H1 (cell line): ENCODE measurements at regions not wholly inside any gene's neighbourhood (a gene's known extent, or its start where the extent isn't known, plus 50 kb on each side); places are given as distances from the start of the nearest gene placed in this dataset.

Experiments
- CTCF ChIA-PET: fragments of 300-600 bp; sonication (Branson Sonifier 250); formaldehyde crosslinking; loops from one replicate; lab custom pipeline; 2021; ENCODE audit not compliant: partially characterized antibody; lab: Charles Lee
- POLR2A ChIA-PET: fragments of 300-600 bp; sonication (Branson Sonifier 250); formaldehyde crosslinking; loops from one replicate; lab custom pipeline; 2021; ENCODE audit warnings: inconsistent platforms; ENCODE audit not compliant: partially characterized antibody; lab: Charles Lee
- DNase-seq, 2 experiments: peaks; one replicate each; pipeline versions ENCODE4 v3.0.0 to v3.0.0-alpha.2; 2010 to 2022; ENCODE audit warnings: low spot score in 2 of 2, low read depth in 1 of 2, mixed read lengths in 1 of 2
- FAIRE-seq: peaks from 2 replicates; lab custom pipeline; 2011; peaks lifted over from hg19 to GRCh38; lab: Jason Lieb, UNC
- H2AFZ ChIP-seq: 2 replicates; pipeline ENCODE4 v1.8.1; 2012; ENCODE audit warnings: low read length, inconsistent platforms
- H2AK5ac ChIP-seq: 2 replicates; pipeline ENCODE4 v1.6.1; 2013; ENCODE audit warnings: low read depth, low read length
- H2BK120ac ChIP-seq: replicated peaks from 2 replicates; pipeline ENCODE3; 2013; ENCODE audit warnings: low read depth, low read length, inconsistent platforms
- H2BK12ac ChIP-seq: 2 replicates; pipeline ENCODE4 v1.6.1; 2013; ENCODE audit warnings: low read depth, low read length
- H2BK15ac ChIP-seq: 2 replicates; pipeline ENCODE4 v1.6.1; 2013; ENCODE audit warnings: low read length
- H2BK20ac ChIP-seq: 2 replicates; pipeline ENCODE4 v1.6.1; 2013; ENCODE audit warnings: low read length
- H2BK5ac ChIP-seq: 2 replicates; pipeline ENCODE4 v1.6.1; 2013; ENCODE audit warnings: low read depth, low read length
- H3K14ac ChIP-seq: 2 replicates; pipeline ENCODE4 v1.6.1; 2013; ENCODE audit warnings: inconsistent platforms; ENCODE audit not compliant: insufficient read length
- H3K18ac ChIP-seq: 2 replicates; pipeline ENCODE4 v1.6.1; 2013; ENCODE audit warnings: low read length; ENCODE audit errors: extremely low read depth
- H3K23ac ChIP-seq: 2 replicates; pipeline ENCODE4 v1.6.1; 2013; ENCODE audit warnings: inconsistent platforms; ENCODE audit not compliant: insufficient read length
- H3K23me2 ChIP-seq: 2 replicates; pipeline ENCODE4 v1.6.1; 2013; ENCODE audit warnings: low read depth, low read length
- H3K27ac ChIP-seq: 2 replicates; pipeline ENCODE4 v1.6.1; 2011; ENCODE audit warnings: low read depth, low read length, inconsistent platforms
- H3K27me3 ChIP-seq, 4 experiments: replicated peaks in 1 of 4; 1 replicate in 1 of 4; 2 replicates in 3 of 4; pipeline versions ENCODE4 v1.6.1 to v1.8.1; 2011 to 2013; ENCODE audit warnings: low read length in 3 of 4, mild to moderate bottlenecking in 3 of 4, inconsistent platforms in 2 of 4, mixed read lengths in 2 of 4, moderate library complexity in 1 of 4; ENCODE audit not compliant: control insufficient read depth in 3 of 4, insufficient read depth in 3 of 4; ENCODE audit errors: extremely low read depth in 1 of 4
- H3K36me3 ChIP-seq, 4 experiments: 2 replicates each; pipeline versions ENCODE4 v1.6.1 to v1.8.1; 2011 to 2013; ENCODE audit warnings: mild to moderate bottlenecking in 4 of 4, low read length in 3 of 4, moderate library complexity in 2 of 4, control low read depth in 1 of 4, inconsistent platforms in 1 of 4; ENCODE audit not compliant: insufficient read depth in 4 of 4, control insufficient read depth in 2 of 4
- H3K4ac ChIP-seq: replicated peaks from 2 replicates; pipeline ENCODE3; 2013; ENCODE audit warnings: low read length, low read depth, mixed read lengths, inconsistent platforms; ENCODE audit not compliant: insufficient read length
- H3K4me1 ChIP-seq, 4 experiments: replicated peaks in 1 of 4; 1 replicate in 1 of 4; 2 replicates in 3 of 4; pipeline versions ENCODE4 v1.6.1 to v1.8.1; 2011 to 2013; ENCODE audit warnings: low read length in 3 of 4, inconsistent platforms in 2 of 4, mixed read lengths in 1 of 4; ENCODE audit not compliant: insufficient read depth in 4 of 4, control insufficient read depth in 3 of 4
- H3K4me2 ChIP-seq, 2 experiments: 2 replicates each; pipeline versions ENCODE4 v1.6.1 to v1.8.1; 2011 to 2013; ENCODE audit warnings: low read depth in 2 of 2, low read length in 2 of 2, control low read depth in 1 of 2, inconsistent platforms in 1 of 2, mild to moderate bottlenecking in 1 of 2; ENCODE audit not compliant: insufficient read depth in 1 of 2
- H3K4me3 ChIP-seq, 4 experiments: fragments of 200-600, 300-600 bp in 1 of 4; sonication (generic), shearing (Covaris generic), sonication (Bioruptor Twin) in 1 of 4; 2 replicates each; pipeline versions ENCODE4 v1.5.1 to v1.8.1; 2011 to 2016; ENCODE audit warnings: low read length in 4 of 4, low read depth in 3 of 4, control low read depth in 2 of 4, inconsistent platforms in 2 of 4, mild to moderate bottlenecking in 2 of 4, mixed read lengths in 1 of 4, moderate library complexity in 1 of 4; ENCODE audit not compliant: insufficient read depth in 2 of 4; ENCODE audit errors: extremely low read depth in 1 of 4
- H3K56ac ChIP-seq: replicated peaks from 2 replicates; pipeline ENCODE3; 2013; ENCODE audit warnings: low read depth, mild to moderate bottlenecking, mixed read lengths, low read length, inconsistent platforms; ENCODE audit not compliant: insufficient read length
- H3K79me1 ChIP-seq: 2 replicates; pipeline ENCODE4 v1.6.1; 2013; ENCODE audit warnings: low read depth, low read length, control low read depth
- H3K79me2 ChIP-seq, 2 experiments: 2 replicates each; pipeline versions ENCODE4 v1.6.1 to v1.8.1; 2012 to 2013; ENCODE audit warnings: low read length in 2 of 2, mild to moderate bottlenecking in 2 of 2, inconsistent platforms in 1 of 2; ENCODE audit not compliant: insufficient read depth in 2 of 2, control insufficient read depth in 1 of 2
- H3K9ac ChIP-seq, 4 experiments: replicated peaks in 1 of 4; 1 replicate in 1 of 4; 2 replicates in 3 of 4; pipeline versions ENCODE4 v1.6.1 to v1.8.1; 2011 to 2013; ENCODE audit warnings: low read depth in 3 of 4, low read length in 3 of 4, control low read depth in 2 of 4, mild to moderate bottlenecking in 2 of 4, moderate library complexity in 2 of 4, inconsistent platforms in 1 of 4; ENCODE audit errors: extremely low read depth in 1 of 4
- H3K9me3 ChIP-seq, 2 experiments: 2 replicates each; pipeline versions ENCODE4 v1.6.1 to v1.8.1; 2012 to 2013; ENCODE audit warnings: mild to moderate bottlenecking in 2 of 2, moderate library complexity in 2 of 2, control low read depth in 1 of 2, inconsistent platforms in 1 of 2, low read depth in 1 of 2, low read length in 1 of 2, mixed read lengths in 1 of 2; ENCODE audit not compliant: insufficient read depth in 2 of 2
- H4K20me1 ChIP-seq, 2 experiments: replicated peaks in 1 of 2; 2 replicates each; pipeline versions ENCODE3 to v1.8.1; 2011 to 2013; ENCODE audit warnings: inconsistent platforms in 2 of 2, low read length in 2 of 2, mild to moderate bottlenecking in 1 of 2; ENCODE audit not compliant: insufficient read depth in 2 of 2, control insufficient read depth in 1 of 2
- H4K5ac ChIP-seq: 2 replicates; pipeline ENCODE4 v1.6.1; 2013; ENCODE audit warnings: low read length, low read depth, mixed read lengths, inconsistent platforms; ENCODE audit not compliant: insufficient read length
- H4K8ac ChIP-seq: 2 replicates; pipeline ENCODE4 v1.8.0; 2013; ENCODE audit warnings: mild to moderate bottlenecking, moderate library complexity, low read length, inconsistent platforms; ENCODE audit not compliant: insufficient read depth; ENCODE audit errors: extremely low read depth
- H4K91ac ChIP-seq: replicated peaks from 2 replicates; pipeline ENCODE3; 2013; ENCODE audit warnings: low read length, mixed read lengths, inconsistent platforms; ENCODE audit not compliant: insufficient read length
- ASH2L ChIP-seq: fragments of 200-600, 300-600 bp; sonication (generic); IDR thresholded peaks from one replicate; pipeline ENCODE4 v1.7.1; 2017; ENCODE audit warnings: low read length
- ATF2 ChIP-seq: IDR thresholded peaks from 2 replicates; pipeline ENCODE4 v1.6.1; 2012; ENCODE audit warnings: low read length, inconsistent platforms
- BRCA1 ChIP-seq: IDR thresholded peaks from 2 replicates; pipeline ENCODE4 v1.6.1; 2012; ENCODE audit warnings: low read depth, low read length, improper control_type of control experiment
- CREB1 ChIP-seq: IDR thresholded peaks from 2 replicates; pipeline ENCODE4 v1.6.1; 2012; ENCODE audit warnings: inconsistent platforms
- FOSL1 ChIP-seq: IDR thresholded peaks from 2 replicates; pipeline ENCODE4 v1.6.1; 2011; ENCODE audit warnings: mild to moderate bottlenecking, low read depth, low read length, moderate library complexity; ENCODE audit not compliant: insufficient read depth
- HDAC2 ChIP-seq, 2 experiments: fragments of 300-600 bp in 1 of 2; sonication (generic) in 1 of 2; IDR thresholded peaks; 2 replicates each; pipeline ENCODE4 v1.6.1; 2011 to 2012; ENCODE audit warnings: low read depth in 2 of 2, low read length in 2 of 2, mild to moderate bottlenecking in 2 of 2, moderate library complexity in 2 of 2, borderline replicate concordance in 1 of 2, inconsistent platforms in 1 of 2
- KDM1A ChIP-seq: fragments of 200-600, 300-600 bp; sonication (generic); IDR thresholded peaks from 2 replicates; pipeline ENCODE4 v1.7.1; 2016; ENCODE audit warnings: mild to moderate bottlenecking, low read length, borderline replicate concordance
- KDM5A ChIP-seq: fragments of 200-600 bp; IDR thresholded peaks from 2 replicates; pipeline ENCODE4 v1.7.1; 2012; ENCODE audit warnings: mild to moderate bottlenecking, low read length, inconsistent platforms, mixed read lengths
- PHF8 ChIP-seq: fragments of 200-600 bp; sonication (generic); conservative IDR thresholded peaks from 2 replicates; pipeline ENCODE4 v1.7.1; 2012; ENCODE audit warnings: low read depth, mild to moderate bottlenecking, inconsistent platforms, low read length, moderate library complexity
- RXRA ChIP-seq: IDR thresholded peaks from 2 replicates; pipeline ENCODE4 v1.6.1; 2011; ENCODE audit warnings: low read depth, mild to moderate bottlenecking, low read length, moderate library complexity; ENCODE audit not compliant: insufficient read depth
- SIX5 ChIP-seq: IDR thresholded peaks from 2 replicates; pipeline ENCODE4 v1.6.1; 2011; ENCODE audit warnings: mild to moderate bottlenecking, low read depth, low read length
- SUZ12 ChIP-seq: fragments of 200-600 bp; sonication (generic); IDR thresholded peaks from 2 replicates; pipeline ENCODE4 v1.6.1; 2012; ENCODE audit warnings: mild to moderate bottlenecking, inconsistent platforms, low read length, moderate library complexity, mixed read lengths
- YY1 ChIP-seq: IDR thresholded peaks from 2 replicates; pipeline ENCODE4 v1.6.1; 2011; ENCODE audit warnings: low read depth, mild to moderate bottlenecking, low read length
- WGBS, 2 experiments: shearing (Covaris generic) in 1 of 2; methylation state at CpG; one replicate each; pipeline versions ENCODE4 v1.1.6 to v1.1.7; 2013 to 2015; ENCODE audit warnings: low lambda C conversion rate in 2 of 2, mixed read lengths in 2 of 2, inconsistent platforms in 1 of 2, low coverage in 1 of 2, missing lambda C conversion rate in 1 of 2; ENCODE audit not compliant: insufficient replicate concordance in 2 of 2, insufficient coverage in 1 of 2, insufficient read length in 1 of 2; ENCODE audit errors: extremely low coverage in 1 of 2, missing lambda C conversion rate in 1 of 2; 5-methylcytosine and 5-hydroxymethylcytosine counted together

- WGBS, 2 experiments: 98% methylated on average over 2 of the region's 2 CpGs; no CpG with 5 or more reads in 1 of the 2 experiments
- Histone ChIP-seq H3K9ac (no peak overlapping the region), H2BK15ac (no peak overlapping the region), H3K23me2 (no peaks in the 10 kb centered on the region), H3K4me3 (no peak overlapping the region), H4K20me1 (no peaks in the 10 kb centered on the region), H2AFZ (no peak overlapping the region; the same call in 1 of the 2 replicates), H3K56ac (no peak overlapping the region), H4K5ac (no peak overlapping the region), H3K23ac (no peak overlapping the region), H4K8ac (no peak overlapping the region), H3K14ac (no peak overlapping the region), H2BK12ac (no peak overlapping the region), H3K4me1 (no peaks in the 10 kb centered on the region), H2BK5ac (no peak overlapping the region), H4K91ac (no peak overlapping the region), H3K27ac (no peak overlapping the region), H3K36me3 (no peaks in the 10 kb centered on the region; a peak in 1 of 8 replicates), H3K9me3 (peaks cover 0 to 4% of the 10 kb centered on the region in 2 experiments; a peak in 1 of 4 replicates), H3K27me3 (peaks cover 0 to 1% (median 0%) of the 10 kb centered on the region in 4 experiments; a peak in 1 of 7 replicates), H2BK20ac (no peak overlapping the region), H3K4ac (no peak overlapping the region), H2BK120ac (no peak overlapping the region), H3K18ac (no peak overlapping the region), H3K79me1 (no peaks in the 10 kb centered on the region), H3K79me2 (no peaks in the 10 kb centered on the region), H2AK5ac (no peak overlapping the region), H3K4me2 (no peak overlapping the region)
- no peak for DNase-seq
- ChIA-PET CTCF (no interaction called here), POLR2A (no interaction called here)
- FAIRE-seq: no peak
- TF ChIP-seq BRCA1 (no peak), SUZ12 (no peak), FOSL1 (no peak), HDAC2 (IDR thresholded peaks at IDR 0.05; ENCODE audit: borderline replicate concordance in 1 of 2, low read depth in 2 of 2, low read length in 2 of 2) (no peak), KDM1A (no peak), KDM5A (no peak), YY1 (no peak), ASH2L (no peak), CREB1 (no peak), SIX5 (no peak), ATF2 (no peak), RXRA (no peak), PHF8 (no peak)
Measured at GRCh38 chr13:63425131-63425530, 2009.5 kb upstream of the PCDH20 start.
